HG03521 (cell line): ENCODE measurements at regions not wholly inside any gene's neighbourhood (a gene's known extent, or its start where the extent isn't known, plus 50 kb on each side); places are given as distances from the start of the nearest gene placed in this dataset.
"Not testable (repeated sequence)": the region's sequence is repeated elsewhere in the genome, so short reads cannot be mapped to it uniquely, and the experiment has no call there.

Experiments used
- ATAC-seq: cut with Tn5 transposase; IDR thresholded peaks from one replicate; pipeline ENCODE4 v1.9.1; 2021; ENCODE audit warnings: mild to moderate bottlenecking, moderate library complexity; ENCODE audit not compliant: unreplicated experiment

GRCh38 chr15:31217067-31217466, 109.6 kb upstream of the KLF13 start:
- ATAC-seq, result no peak

- ATAC-seq, result no peak
These were observed 108.9 kb upstream of the KLF13 start for GRCh38 chr15:31217566-31218270.

- ATAC-seq, result no peak
These were observed 107.4 kb upstream of the KLF13 start for GRCh38 chr15:31219221-31219620.

GRCh38 chr15:31221936-31222515, 104.6 kb upstream of the KLF13 start:
- no peak for ATAC-seq

- no peak for ATAC-seq
These were observed 103.8 kb upstream of the KLF13 start for GRCh38 chr15:31222773-31223341.

- no peak for ATAC-seq
These were observed 102.9 kb upstream of the KLF13 start for GRCh38 chr15:31223478-31224350.

GRCh38 chr15:31224661-31225060, 102.0 kb upstream of the KLF13 start:
- ATAC-seq, result not testable (repeated sequence)

GRCh38 chr15:31225356-31225955, 101.2 kb upstream of the KLF13 start:
- ATAC-seq, result no peak

- no peak for ATAC-seq
These were observed 100.6 kb upstream of the KLF13 start for GRCh38 chr15:31226021-31226420.

GRCh38 chr15:31227235-31227634, 99.4 kb upstream of the KLF13 start:
- no peak for ATAC-seq

- no peak for ATAC-seq
These were observed 98.6 kb upstream of the KLF13 start for GRCh38 chr15:31228011-31228484.

GRCh38 chr15:31228980-31229826, 97.4 kb upstream of the KLF13 start:
- ATAC-seq, result peak; percentile 46

GRCh38 chr15:31230630-31231485, 95.8 kb upstream of the KLF13 start:
- peak; percentile 84 for ATAC-seq

GRCh38 chr15:31234815-31235214, 91.8 kb upstream of the KLF13 start:
- no peak for ATAC-seq

- ATAC-seq, result no peak
These were observed 91.1 kb upstream of the KLF13 start for GRCh38 chr15:31235311-31236183.

- ATAC-seq, result no peak
These were observed 90.2 kb upstream of the KLF13 start for GRCh38 chr15:31236184-31237042.

GRCh38 chr15:31237043-31237324, 89.7 kb upstream of the KLF13 start:
- no peak for ATAC-seq
